ENCODE measurements at regions not wholly inside any gene's neighbourhood (a gene's known extent, or its start where the extent isn't known, plus 50 kb on each side); places are given as distances from the start of the nearest gene placed in this dataset.

DNA sequence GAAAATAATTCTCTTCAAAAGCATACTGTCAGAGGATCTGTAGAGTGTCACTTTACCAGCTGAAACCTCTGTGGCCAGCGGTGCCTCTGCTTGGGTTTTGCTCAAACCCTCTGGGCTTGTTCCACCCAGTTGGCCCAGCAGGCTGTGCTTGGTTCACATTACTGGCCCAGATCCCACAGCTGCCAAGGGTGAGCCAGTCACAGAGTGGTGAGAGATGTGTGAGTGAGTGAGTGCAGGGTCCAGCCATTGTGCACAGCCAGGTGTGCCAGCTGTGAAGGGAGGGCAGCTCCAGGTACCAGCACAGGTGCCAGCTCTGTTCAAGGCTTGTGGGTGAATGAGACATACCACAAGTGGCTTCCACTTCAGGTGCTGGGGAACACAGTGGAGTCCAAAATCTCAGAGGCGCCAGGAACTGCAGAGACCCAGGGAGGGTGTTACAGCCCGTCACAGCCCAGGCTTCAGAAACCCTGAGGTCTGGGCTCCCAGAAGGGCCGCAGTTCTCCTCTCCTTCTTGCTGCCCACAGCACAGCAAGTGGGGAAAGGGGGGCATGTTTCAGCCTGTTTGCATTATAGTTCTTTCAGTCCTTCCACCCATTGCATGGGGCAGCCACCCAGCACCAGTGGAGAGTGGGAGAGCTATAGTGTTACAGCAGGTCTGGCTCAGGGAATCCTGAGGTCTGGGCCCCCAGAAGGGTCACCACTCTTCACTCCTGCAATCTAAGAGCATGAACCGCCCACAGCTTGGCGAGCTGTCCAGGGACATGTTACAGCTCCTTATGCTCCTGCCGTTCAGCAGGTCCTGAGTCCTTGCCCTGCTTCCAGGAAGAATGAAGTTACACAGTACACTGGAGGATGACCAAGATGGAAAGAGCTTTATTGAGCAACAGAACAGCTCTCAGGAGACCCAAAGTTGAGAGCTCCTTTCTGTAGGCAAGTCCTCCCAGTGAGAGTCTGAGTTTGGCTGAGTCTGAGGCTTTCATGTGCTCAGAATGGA is 931.7 kb upstream of the SORCS1 start:
- 86% methylated on average over 7 of the region's 7 CpGs for WGBS
- H3K4me1 ChIP-seq (ENCODE audit: control insufficient read depth in 4 of 4, insufficient read depth in 4 of 4, low read length in 3 of 4), result no peaks in the 10 kb centered on the region
- no peak for DNase-seq (ENCODE audit: low spot score)

DNA sequence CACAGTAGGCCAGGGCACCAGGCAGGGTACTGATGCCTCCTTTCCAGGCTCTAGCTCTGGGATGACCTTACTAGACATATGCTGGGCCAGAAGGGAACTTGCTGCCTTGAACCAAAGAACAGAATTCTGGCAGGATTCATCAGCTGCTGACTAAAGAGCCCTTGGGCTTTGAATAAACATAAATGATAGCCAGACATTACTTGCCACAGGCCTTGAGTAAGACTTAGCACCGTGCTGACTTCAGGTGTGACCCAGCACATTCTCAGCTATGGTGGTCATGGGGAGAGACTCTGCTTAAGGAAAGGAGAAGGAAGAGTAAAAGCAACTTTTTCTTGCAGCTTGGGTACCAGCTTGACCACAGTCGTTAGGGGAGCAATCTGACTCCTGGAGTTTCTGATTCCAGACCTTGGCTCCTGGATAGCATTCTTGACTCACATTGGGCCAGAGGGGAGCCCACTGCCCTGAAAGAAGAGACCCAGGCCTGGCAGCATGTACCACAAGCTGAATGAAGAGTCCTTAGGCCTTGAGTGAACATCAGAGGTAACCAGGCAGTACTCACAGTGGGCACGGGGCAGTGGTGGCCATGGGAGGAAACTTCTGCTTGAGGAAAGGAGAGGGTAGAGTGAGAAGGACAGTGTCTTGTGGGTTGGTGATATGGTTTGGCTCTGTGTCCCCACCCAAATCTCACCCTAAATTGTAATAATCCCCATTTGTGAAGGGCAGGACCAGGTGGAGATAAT is 926.1 kb upstream of the SORCS1 start:
- no peaks in the 10 kb centered on the region for H3K4me1 ChIP-seq (ENCODE audit: control insufficient read depth in 4 of 4, insufficient read depth in 4 of 4, low read length in 3 of 4)
- H3K36me3 ChIP-seq (ENCODE audit: control insufficient read depth in 4 of 4, insufficient read depth in 3 of 4, low read depth in 1 of 4, low read length in 3 of 4), result no peaks in the 10 kb centered on the region
- H3K9me3 ChIP-seq (ENCODE audit: control insufficient read depth in 4 of 4, low read length in 3 of 4), result no peaks in the 10 kb centered on the region
- H3K27me3 ChIP-seq (ENCODE audit: control insufficient read depth in 4 of 4, insufficient read depth in 4 of 4, low read length in 3 of 4), result no peaks in the 10 kb centered on the region
- H3K9ac ChIP-seq (ENCODE audit: low read depth in 1 of 2, low read length in 2 of 2), result no peak overlapping the region
- no peak for TF ChIP-seq TAF1 (conservative IDR thresholded peaks at IDR 0.05)
- TF ChIP-seq, protein P1, sequence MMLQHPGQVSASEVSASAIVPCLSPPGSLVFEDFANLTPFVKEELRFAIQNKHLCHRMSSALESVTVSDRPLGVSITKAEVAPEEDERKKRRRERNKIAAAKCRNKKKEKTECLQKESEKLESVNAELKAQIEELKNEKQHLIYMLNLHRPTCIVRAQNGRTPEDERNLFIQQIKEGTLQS (IDR thresholded peaks at IDR 0.05), result no peak
- TF ChIP-seq FOXA2 (IDR thresholded peaks at IDR 0.05), result no peak
- no peak for TF ChIP-seq NR2F2 (IDR thresholded peaks at IDR 0.05)
- TF ChIP-seq RXRA (IDR thresholded peaks at IDR 0.05), result no peak
- TF ChIP-seq JUND (IDR thresholded peaks at IDR 0.05), result no peak
- TF ChIP-seq GABPA (IDR thresholded peaks at IDR 0.05 in 1 of 2, conservative IDR thresholded peaks at IDR 0.05 in 1 of 2), result no peak
- no peak overlapping the region for H3K27ac ChIP-seq (ENCODE audit: low read depth in 1 of 2, low read length in 2 of 2)
- no peak overlapping the region for H3K4me3 ChIP-seq (ENCODE audit: low read depth in 1 of 3, low read length in 3 of 3)
- no peak for DNase-seq (ENCODE audit: low spot score)
- 80% methylated on average over 3 of the region's 3 CpGs for WGBS

More for the DNA sequence above, 931.7 kb upstream of the SORCS1 start:
- H3K27ac ChIP-seq (ENCODE audit: low read depth in 1 of 2, low read length in 2 of 2), result no peak overlapping the region
- no peaks in the 10 kb centered on the region for H3K9me3 ChIP-seq (ENCODE audit: control insufficient read depth in 4 of 4, low read length in 3 of 4)
- no peak overlapping the region for H3K9ac ChIP-seq (ENCODE audit: low read depth in 1 of 2, low read length in 2 of 2)
- TF ChIP-seq HNF4G (IDR thresholded peaks at IDR 0.05) (no peak), RAD21 (IDR thresholded peaks at IDR 0.05) (no peak), FOXA1 (IDR thresholded peaks at IDR 0.05) (no peak), EGR1 (IDR thresholded peaks at IDR 0.05; ENCODE audit: low read depth in 2 of 2) (no peak), HNF4A (conservative IDR thresholded peaks at IDR 0.05) (no peak)
- TF ChIP-seq, protein P2, sequence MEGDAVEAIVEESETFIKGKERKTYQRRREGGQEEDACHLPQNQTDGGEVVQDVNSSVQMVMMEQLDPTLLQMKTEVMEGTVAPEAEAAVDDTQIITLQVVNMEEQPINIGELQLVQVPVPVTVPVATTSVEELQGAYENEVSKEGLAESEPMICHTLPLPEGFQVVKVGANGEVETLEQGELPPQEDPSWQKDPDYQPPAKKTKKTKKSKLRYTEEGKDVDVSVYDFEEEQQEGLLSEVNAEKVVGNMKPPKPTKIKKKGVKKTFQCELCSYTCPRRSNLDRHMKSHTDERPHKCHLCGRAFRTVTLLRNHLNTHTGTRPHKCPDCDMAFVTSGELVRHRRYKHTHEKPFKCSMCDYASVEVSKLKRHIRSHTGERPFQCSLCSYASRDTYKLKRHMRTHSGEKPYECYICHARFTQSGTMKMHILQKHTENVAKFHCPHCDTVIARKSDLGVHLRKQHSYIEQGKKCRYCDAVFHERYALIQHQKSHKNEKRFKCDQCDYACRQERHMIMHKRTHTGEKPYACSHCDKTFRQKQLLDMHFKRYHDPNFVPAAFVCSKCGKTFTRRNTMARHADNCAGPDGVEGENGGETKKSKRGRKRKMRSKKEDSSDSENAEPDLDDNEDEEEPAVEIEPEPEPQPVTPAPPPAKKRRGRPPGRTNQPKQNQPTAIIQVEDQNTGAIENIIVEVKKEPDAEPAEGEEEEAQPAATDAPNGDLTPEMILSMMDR (IDR thresholded peaks at IDR 0.05; ENCODE audit: low read depth, low read length, missing input control), result no peak
- TF ChIP-seq, protein P3, sequence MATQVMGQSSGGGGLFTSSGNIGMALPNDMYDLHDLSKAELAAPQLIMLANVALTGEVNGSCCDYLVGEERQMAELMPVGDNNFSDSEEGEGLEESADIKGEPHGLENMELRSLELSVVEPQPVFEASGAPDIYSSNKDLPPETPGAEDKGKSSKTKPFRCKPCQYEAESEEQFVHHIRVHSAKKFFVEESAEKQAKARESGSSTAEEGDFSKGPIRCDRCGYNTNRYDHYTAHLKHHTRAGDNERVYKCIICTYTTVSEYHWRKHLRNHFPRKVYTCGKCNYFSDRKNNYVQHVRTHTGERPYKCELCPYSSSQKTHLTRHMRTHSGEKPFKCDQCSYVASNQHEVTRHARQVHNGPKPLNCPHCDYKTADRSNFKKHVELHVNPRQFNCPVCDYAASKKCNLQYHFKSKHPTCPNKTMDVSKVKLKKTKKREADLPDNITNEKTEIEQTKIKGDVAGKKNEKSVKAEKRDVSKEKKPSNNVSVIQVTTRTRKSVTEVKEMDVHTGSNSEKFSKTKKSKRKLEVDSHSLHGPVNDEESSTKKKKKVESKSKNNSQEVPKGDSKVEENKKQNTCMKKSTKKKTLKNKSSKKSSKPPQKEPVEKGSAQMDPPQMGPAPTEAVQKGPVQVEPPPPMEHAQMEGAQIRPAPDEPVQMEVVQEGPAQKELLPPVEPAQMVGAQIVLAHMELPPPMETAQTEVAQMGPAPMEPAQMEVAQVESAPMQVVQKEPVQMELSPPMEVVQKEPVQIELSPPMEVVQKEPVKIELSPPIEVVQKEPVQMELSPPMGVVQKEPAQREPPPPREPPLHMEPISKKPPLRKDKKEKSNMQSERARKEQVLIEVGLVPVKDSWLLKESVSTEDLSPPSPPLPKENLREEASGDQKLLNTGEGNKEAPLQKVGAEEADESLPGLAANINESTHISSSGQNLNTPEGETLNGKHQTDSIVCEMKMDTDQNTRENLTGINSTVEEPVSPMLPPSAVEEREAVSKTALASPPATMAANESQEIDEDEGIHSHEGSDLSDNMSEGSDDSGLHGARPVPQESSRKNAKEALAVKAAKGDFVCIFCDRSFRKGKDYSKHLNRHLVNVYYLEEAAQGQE (IDR thresholded peaks at IDR 0.05), result no peak
- TF ChIP-seq, protein P4, sequence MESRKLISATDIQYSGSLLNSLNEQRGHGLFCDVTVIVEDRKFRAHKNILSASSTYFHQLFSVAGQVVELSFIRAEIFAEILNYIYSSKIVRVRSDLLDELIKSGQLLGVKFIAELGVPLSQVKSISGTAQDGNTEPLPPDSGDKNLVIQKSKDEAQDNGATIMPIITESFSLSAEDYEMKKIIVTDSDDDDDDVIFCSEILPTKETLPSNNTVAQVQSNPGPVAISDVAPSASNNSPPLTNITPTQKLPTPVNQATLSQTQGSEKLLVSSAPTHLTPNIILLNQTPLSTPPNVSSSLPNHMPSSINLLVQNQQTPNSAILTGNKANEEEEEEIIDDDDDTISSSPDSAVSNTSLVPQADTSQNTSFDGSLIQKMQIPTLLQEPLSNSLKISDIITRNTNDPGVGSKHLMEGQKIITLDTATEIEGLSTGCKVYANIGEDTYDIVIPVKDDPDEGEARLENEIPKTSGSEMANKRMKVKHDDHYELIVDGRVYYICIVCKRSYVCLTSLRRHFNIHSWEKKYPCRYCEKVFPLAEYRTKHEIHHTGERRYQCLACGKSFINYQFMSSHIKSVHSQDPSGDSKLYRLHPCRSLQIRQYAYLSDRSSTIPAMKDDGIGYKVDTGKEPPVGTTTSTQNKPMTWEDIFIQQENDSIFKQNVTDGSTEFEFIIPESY (IDR thresholded peaks at IDR 0.05), result no peak
- H3K36me3 ChIP-seq (ENCODE audit: control insufficient read depth in 4 of 4, insufficient read depth in 3 of 4, low read depth in 1 of 4, low read length in 3 of 4), result no peaks in the 10 kb centered on the region
- H3K27me3 ChIP-seq (ENCODE audit: control insufficient read depth in 4 of 4, insufficient read depth in 4 of 4, low read length in 3 of 4), result no peaks in the 10 kb centered on the region
- no peak overlapping the region for H3K4me3 ChIP-seq (ENCODE audit: low read depth in 1 of 3, low read length in 3 of 3)

All from liver (tissue), 8 donors.